Endothelial cell (in vitro differentiated cells): ENCODE measurements at regions not wholly inside any gene's neighbourhood (a gene's known extent, or its start where the extent isn't known, plus 50 kb on each side); places are given as distances from the start of the nearest gene placed in this dataset.

Source experiments
- DNase-seq: peaks from one replicate; pipeline ENCODE4 v3.0.0; 2021; ENCODE audit warnings: low spot score
- H3K27ac Mint-ChIP-seq: one replicate; pipeline ENCODE4 v1.8.0; 2021; ENCODE audit warnings: mixed read lengths, inconsistent platforms; ENCODE audit not compliant: unreplicated experiment
- H3K27me3 Mint-ChIP-seq: one replicate; pipeline ENCODE4 v1.8.0; 2021; ENCODE audit warnings: mild to moderate bottlenecking, moderate library complexity, mixed read lengths, inconsistent platforms; ENCODE audit not compliant: unreplicated experiment
- H3K36me3 Mint-ChIP-seq: one replicate; pipeline ENCODE4 v1.8.0; 2021; ENCODE audit warnings: mild to moderate bottlenecking, low read depth, mixed read lengths, inconsistent platforms; ENCODE audit not compliant: unreplicated experiment
- H3K4me1 Mint-ChIP-seq: one replicate; pipeline ENCODE4 v1.8.0; 2021; ENCODE audit warnings: mild to moderate bottlenecking, mixed read lengths, inconsistent platforms; ENCODE audit not compliant: unreplicated experiment
- H3K4me3 Mint-ChIP-seq: one replicate; pipeline ENCODE4 v1.8.0; 2021; ENCODE audit warnings: mild to moderate bottlenecking, mixed read lengths, inconsistent platforms; ENCODE audit not compliant: unreplicated experiment
- H3K9me3 Mint-ChIP-seq: one replicate; pipeline ENCODE4 v1.8.0; 2021; ENCODE audit warnings: mixed read lengths, inconsistent platforms; ENCODE audit not compliant: unreplicated experiment
- TF ChIP-seq, protein P1 (sequence below): fragments of 200-600 bp; sonication (generic); IDR thresholded peaks from one replicate; pipeline ENCODE4 v1.5.0; 2021; ENCODE audit warnings: antibody characterized with exemption; ENCODE audit not compliant: unreplicated experiment

DNA sequence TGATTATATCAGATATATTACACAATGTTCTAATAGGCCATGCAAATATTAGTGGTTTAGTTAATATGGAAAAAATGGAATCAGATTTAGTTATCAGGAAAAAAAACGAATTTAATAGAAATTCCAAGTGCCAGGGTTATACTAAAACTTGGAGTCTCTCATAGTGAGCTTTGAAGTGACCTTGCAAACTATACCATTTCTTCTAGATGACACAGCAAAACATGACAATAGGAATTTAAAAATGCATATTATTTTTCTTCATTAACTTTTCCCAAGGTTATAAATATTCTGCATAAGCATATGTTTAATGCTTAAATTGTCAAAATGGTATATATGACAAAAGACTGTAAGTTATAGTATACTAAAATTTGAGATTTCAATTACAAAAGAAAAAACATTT is 250.1 kb upstream of the DCN start:
- H3K27me3 Mint-ChIP-seq = no peaks in the 10 kb centered on the region
- no peaks in the 10 kb centered on the region for H3K9me3 Mint-ChIP-seq
- TF ChIP-seq, protein P1, sequence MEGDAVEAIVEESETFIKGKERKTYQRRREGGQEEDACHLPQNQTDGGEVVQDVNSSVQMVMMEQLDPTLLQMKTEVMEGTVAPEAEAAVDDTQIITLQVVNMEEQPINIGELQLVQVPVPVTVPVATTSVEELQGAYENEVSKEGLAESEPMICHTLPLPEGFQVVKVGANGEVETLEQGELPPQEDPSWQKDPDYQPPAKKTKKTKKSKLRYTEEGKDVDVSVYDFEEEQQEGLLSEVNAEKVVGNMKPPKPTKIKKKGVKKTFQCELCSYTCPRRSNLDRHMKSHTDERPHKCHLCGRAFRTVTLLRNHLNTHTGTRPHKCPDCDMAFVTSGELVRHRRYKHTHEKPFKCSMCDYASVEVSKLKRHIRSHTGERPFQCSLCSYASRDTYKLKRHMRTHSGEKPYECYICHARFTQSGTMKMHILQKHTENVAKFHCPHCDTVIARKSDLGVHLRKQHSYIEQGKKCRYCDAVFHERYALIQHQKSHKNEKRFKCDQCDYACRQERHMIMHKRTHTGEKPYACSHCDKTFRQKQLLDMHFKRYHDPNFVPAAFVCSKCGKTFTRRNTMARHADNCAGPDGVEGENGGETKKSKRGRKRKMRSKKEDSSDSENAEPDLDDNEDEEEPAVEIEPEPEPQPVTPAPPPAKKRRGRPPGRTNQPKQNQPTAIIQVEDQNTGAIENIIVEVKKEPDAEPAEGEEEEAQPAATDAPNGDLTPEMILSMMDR = no peak
- peaks cover 4% of the 10 kb centered on the region for H3K4me1 Mint-ChIP-seq
- no peak overlapping the region for H3K4me3 Mint-ChIP-seq
- no peaks in the 10 kb centered on the region for H3K36me3 Mint-ChIP-seq
- DNase-seq = no peak
- H3K27ac Mint-ChIP-seq = no peak overlapping the region

DNA sequence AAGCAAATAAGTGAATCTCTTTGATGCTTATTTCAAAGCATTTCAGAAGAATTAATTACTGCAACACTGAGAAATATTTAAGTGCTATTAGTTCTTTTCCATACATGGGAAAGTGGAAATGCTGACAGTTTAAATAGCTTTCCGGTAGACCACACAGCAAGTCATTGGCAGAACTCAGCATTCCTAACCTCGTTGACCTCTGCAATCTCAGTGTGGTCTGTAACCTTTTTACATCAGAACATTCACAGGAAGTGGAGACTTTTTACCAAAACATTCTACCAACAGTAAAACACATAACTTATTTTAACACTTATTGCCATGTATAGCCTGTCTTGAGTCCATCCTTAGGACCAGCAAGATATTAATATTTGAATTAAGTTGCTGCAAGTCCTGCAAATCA is 249.5 kb upstream of the DCN start:
- no peaks in the 10 kb centered on the region for H3K9me3 Mint-ChIP-seq

DNA sequence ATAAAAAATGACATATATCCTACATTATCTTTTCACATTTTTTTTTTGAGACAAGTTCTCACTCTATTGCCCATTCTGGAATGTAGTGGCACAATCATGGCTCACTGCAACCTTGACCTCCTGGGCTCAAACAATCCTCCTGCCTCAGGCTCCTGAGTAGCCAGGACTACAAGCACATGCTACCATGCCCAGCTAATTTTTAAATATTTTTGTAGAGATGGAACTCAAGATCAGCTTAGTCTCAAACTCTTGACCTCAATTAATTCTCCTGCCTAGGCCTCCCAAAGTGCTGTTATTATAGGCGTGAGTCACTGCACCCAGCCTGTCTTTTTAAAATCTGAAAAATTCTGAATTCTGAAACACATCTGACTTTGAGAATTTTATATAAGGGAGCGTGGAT is 241.9 kb upstream of the DCN start:
- no peaks in the 10 kb centered on the region for H3K9me3 Mint-ChIP-seq

More for the DNA sequence above, 249.5 kb upstream of the DCN start:
- no peak overlapping the region for H3K27ac Mint-ChIP-seq
- no peak for DNase-seq
- TF ChIP-seq, protein P1 = no peak
- no peaks in the 10 kb centered on the region for H3K27me3 Mint-ChIP-seq
- no peak overlapping the region for H3K4me3 Mint-ChIP-seq
- H3K36me3 Mint-ChIP-seq = no peaks in the 10 kb centered on the region
- H3K4me1 Mint-ChIP-seq = peaks cover 4% of the 10 kb centered on the region

DNA sequence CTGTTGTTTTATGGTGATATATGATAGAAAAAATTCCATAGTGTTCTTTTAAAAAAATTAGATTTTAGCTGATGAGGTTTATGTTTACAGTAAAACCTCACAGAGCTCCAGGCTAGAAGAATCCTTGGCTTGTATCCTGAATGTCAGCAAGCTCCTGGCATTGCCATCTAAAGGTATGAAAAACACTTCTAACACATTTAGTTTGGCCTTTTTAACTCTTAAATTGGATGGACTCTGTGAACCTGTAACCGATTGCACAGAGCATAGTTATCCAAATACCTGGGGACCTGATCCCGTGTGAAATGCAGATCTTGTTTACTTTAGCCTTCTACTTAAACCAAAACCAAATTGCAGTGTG is 241.1 kb upstream of the DCN start:
- no peaks in the 10 kb centered on the region for H3K4me1 Mint-ChIP-seq
- H3K27ac Mint-ChIP-seq = no peak overlapping the region
- no peak overlapping the region for H3K4me3 Mint-ChIP-seq
- no peaks in the 10 kb centered on the region for H3K36me3 Mint-ChIP-seq
- DNase-seq = no peak
- no peaks in the 10 kb centered on the region for H3K9me3 Mint-ChIP-seq
- H3K27me3 Mint-ChIP-seq = peaks cover 3% of the 10 kb centered on the region
- TF ChIP-seq, protein P1 = no peak

More for the DNA sequence above, 241.9 kb upstream of the DCN start:
- Mint-ChIP-seq H3K4me1 (no peaks in the 10 kb centered on the region), H3K4me3 (no peak overlapping the region), H3K27ac (no peak overlapping the region), H3K36me3 (no peaks in the 10 kb centered on the region), H3K27me3 (peaks cover 3% of the 10 kb centered on the region)
- no peak for DNase-seq
- TF ChIP-seq, protein P1 = no peak

DNA sequence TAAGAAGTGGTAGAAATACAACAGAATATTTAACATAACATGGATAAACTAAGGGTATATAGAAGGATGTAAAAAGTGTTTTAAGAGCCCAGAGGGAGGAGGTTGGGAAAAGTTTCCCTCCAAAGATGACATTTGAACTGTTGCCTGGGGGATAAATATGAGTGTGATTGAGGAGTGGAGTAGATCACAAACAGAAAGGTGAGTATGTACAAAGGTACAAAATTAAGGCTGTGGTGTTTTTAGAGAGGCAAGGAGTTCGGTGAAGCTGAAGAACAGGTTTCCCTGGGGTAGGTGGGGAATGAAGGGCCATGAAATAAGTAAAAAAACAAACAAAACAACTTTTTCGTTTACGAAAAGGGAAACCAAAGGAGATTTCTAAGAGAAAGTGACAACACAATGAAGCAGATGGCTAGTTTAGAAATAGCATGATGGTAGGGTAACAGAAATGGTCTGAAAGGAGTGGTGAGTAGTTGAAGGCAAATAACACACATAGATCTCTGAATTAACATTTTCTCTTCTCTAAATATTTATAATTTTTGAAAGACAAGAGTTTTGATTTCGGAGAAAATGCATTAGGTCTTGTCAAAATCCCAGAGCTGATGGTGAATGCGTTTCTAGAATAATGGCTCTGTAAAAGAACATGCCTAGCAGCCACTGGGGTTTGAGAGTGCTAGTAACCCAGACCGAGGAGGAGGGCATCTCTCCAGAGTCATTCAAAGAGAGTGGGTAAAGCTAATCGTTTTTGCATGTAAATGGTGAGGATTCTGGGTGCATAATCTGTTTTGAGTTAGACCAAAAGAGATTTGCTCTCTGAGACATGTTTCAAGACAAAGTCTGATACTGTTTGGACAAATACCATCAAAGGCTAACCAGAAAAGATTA is 240.4 kb upstream of the DCN start:
- Mint-ChIP-seq H3K9me3 (no peaks in the 10 kb centered on the region), H3K4me3 (no peak overlapping the region), H3K36me3 (no peaks in the 10 kb centered on the region), H3K4me1 (no peaks in the 10 kb centered on the region), H3K27ac (no peak overlapping the region), H3K27me3 (peaks cover 3% of the 10 kb centered on the region)
- TF ChIP-seq, protein P1 = no peak
- DNase-seq = no peak
